SKM-1 (cell line): ENCODE measurements at regions not wholly inside any gene's neighbourhood (a gene's known extent, or its start where the extent isn't known, plus 50 kb on each side); places are given as distances from the start of the nearest gene placed in this dataset.
"Not testable (repeated sequence)": the region's sequence is repeated elsewhere in the genome, so short reads cannot be mapped to it uniquely, and the experiment has no call there.

Experiments used
- DNase-seq: peaks from one replicate; lab custom pipeline; 2025; ENCODE audit not compliant: unreplicated experiment; lab: John Stamatoyannopoulos, UW

DNA sequence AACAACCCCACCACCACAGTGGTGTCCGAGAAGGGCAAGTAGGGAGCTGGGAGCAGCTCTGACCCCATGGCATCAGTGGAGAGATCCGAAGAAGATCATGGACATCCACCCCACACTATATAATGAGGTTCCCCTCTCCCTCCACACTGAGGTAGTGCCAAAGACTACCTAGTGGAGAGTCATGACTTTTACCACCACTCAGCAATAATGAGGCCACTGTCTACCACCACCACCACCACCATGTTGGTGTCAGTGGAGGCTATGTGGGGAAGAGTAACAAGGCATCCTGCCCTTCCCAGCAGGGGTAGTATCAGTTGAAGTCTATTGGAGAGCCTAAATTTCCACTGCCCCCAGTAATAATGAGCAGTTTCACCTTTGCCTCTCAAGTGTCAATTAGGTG is 321.7 kb upstream of the ZC3H15 start:
- no peak for DNase-seq

DNA sequence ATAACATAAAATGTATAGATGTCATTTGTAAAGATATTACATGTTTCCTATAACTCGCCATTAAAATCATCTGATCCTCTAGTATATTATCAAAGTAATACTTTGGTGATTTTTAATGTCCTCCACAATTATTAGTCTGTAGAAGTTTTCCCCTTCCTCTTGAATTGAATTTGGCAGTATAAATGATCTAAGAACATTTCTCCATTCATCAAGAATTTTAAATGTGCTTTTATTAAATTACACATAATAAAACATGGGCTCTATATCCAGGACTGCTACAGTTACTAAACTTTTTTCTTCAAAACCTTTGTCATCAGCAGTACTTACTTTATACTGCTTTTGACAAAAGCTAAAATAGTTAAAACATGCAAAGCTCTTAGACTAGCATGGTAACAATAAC is 315.4 kb upstream of the ZC3H15 start:
- DNase-seq: no peak

DNA sequence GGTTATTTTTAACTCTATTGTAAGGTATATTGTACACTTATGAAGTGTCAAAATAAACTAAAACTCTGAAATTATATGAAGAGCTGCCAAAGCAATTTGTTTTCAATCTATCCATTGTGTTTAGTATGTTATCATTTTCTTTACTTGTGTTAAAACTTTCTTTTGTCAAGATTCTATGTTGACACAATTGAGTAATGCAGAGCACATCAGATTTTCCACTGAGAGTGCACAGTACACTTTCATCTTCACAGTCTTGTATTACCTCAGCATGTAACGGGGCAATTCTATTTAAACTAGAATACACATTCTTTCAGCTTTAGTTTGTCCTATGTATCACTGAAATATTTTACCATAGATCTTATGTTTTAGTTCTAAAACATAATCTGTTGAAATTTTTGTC is 304.4 kb upstream of the ZC3H15 start:
- no peak for DNase-seq

- DNase-seq: not testable (repeated sequence)
Measured at GRCh38 chr2:186182366-186182765, 303.7 kb upstream of the ZC3H15 start.

DNA sequence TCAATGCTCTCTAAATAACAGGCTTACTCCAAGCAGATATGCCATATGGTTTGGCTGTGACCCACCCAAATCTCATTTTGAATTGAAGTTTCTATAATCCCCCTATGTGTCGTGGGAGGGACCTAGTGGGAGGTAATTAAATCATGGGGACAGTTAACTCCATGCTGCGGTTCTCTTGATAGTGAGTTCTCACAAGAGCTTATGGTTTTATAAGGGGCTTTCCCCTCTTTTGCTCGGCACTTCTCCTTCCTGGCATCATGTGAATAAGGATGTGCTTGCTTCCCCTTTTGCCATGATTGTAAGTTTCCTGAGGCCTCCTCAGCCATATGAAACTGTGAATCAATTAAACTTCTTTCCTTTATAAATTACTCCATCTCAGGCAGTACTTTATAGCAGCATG is 302.7 kb upstream of the ZC3H15 start:
- no peak for DNase-seq

- DNase-seq: no peak
Measured at GRCh38 chr2:186187854-186188253, 298.2 kb upstream of the ZC3H15 start.

DNA sequence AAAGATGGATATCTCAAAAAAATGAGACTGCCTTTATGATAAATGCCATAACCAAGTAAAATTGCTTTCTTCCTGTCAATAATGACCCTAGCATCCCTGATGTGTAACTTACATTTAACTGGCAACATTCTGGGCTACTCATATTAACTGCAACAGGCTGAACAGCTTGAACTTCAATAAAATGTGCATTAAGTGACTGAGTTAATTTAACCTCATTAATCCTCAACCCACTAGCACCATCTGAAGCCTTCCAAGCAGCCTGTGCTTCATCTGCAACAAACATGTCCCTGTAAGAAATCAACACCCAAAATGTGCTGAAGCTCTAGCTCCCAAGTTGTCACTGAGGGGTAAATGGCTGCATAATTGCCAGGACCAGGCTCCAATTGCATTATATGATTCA is 296.2 kb upstream of the ZC3H15 start:
- no peak for DNase-seq

DNA sequence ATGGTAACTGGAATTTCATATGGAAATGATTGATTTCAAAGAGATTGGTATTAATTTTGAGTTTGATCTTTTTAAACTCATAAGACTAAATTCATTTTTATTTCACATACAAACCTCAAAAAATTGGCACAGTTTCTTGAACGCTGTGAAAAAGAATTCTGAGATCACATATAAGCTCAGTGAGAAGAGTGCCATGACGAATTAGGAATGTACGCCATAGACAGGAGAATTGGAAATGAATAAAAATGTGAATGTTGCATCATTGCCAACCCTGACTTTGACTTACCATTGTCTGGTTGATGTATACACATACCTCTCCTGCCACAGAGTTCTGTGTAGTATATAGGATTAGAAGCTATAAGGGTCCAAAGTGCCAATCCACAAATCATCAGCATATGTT is 290.4 kb upstream of the ZC3H15 start:
- no peak for DNase-seq

DNA sequence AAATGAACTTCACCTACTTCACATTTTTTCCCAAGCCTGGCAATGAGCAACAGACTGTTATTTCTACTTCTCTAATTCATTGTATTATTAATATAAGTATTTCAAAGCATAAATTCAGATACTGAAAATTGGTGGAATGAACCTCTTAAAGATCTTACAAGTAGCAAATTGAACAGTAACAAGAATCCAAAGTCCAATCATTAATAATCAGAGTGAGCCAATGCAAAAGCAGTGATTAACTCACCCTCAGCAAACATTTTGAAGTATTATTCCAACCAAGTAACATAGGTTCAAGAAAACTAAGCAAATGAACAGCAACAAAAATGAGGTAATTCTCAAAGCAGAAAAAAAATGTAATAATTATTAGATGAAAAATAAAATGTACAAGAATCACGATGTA is 288.1 kb upstream of the ZC3H15 start:
- no peak for DNase-seq

GRCh38 chr2:186199029-186199428 is 287.0 kb upstream of the ZC3H15 start:
- DNase-seq: no peak

DNA sequence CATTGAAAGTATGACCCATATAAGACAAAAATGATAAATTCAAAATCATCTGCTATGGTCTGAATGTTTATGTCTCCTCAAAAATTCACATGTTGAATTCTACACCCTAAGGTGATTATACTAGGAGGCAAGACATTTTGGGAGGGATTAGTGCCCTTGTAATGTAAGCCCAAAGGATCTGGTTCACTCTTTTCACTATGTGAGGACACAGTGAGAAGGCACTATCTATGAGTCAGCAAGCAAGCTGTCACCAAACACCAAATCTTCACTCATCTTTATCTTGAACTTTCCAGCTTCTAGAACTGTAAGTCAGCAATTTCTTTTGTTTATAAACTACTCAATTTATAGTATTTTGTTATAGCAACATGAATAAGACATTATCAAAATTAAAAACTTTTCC is 284.7 kb upstream of the ZC3H15 start:
- DNase-seq: no peak

GRCh38 chr2:186205254-186205911 is 280.7 kb upstream of the ZC3H15 start:
- no peak for DNase-seq

- DNase-seq: no peak
Measured at GRCh38 chr2:186209532-186209931, 276.5 kb upstream of the ZC3H15 start.

GRCh38 chr2:186220409-186220808 is 265.7 kb upstream of the ZC3H15 start:
- no peak for DNase-seq

GRCh38 chr2:186229265-186229664 is 256.8 kb upstream of the ZC3H15 start:
- no peak for DNase-seq

GRCh38 chr2:186241874-186242273 is 244.2 kb upstream of the ZC3H15 start:
- no peak for DNase-seq

DNA sequence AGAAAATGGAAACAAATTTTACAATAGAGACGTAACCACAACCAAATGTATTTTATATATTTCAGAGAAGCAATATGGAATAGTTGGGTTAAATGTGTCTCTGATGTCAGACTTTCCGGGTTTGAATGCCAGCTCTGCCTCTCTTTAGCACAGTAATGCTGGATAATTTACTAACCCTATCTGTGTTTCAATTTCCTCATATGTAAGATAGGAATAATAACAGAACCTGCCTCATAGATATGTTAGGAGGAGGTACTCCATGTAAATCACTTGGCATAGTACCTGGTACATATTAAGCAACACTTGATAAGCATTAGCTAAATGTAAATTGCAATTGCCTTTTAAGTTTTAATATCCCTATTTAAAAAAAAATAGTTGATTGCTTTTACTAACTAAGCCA is 231.3 kb upstream of the ZC3H15 start:
- no peak for DNase-seq

DNA sequence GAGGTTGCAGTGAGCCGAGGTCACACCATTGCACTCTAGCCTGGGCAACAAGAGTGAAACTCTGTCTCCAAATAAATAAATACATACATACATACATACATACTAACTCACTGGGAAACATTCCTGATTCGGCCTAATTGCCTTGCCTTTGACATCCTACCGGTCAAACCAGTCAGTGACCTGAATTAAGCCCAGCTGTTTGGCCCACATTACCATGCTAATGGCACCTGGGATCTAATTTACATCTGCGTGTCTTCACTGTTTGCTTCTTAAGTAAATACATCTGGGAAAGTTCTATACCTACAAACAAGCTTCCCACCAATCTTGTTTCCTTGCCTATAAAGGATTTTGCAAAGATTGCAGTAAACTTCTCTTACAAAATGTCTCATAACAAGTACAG is 230.2 kb upstream of the ZC3H15 start:
- DNase-seq: no peak

- DNase-seq: peak; percentile 49
Measured at GRCh38 chr2:186256540-186256939, 229.5 kb upstream of the ZC3H15 start.

DNA sequence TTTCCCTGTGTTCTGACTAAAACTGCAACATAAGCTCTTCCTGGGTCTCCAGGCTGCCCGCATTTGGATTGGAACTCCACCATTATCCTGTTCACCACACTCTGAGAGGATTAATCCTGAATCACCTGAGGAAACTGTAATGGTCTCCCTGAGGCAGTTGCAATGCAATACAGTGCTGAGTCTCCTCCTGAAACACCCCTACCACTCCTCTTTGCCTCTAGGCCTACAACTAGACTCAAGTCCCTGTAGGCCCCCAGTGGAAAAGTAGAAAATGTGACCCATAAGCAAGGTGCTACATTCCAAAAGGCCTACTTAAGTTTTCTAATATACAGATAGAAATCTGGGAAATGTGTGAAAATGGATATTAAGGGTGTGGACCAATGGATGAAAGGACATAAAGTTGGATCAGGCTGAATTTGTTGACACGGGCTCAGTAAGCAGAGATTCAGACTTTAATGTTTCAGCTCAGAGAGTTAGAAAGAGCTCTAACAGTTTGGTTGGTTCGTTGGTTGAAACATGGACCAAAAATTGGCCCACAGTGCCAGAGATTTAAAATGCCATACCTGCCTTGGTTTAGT is 222.3 kb upstream of the ZC3H15 start:
- DNase-seq: no peak

- DNase-seq: no peak
Measured at GRCh38 chr2:186269536-186269935, 216.5 kb upstream of the ZC3H15 start.

- DNase-seq: no peak
Measured at GRCh38 chr2:186273953-186274352, 212.1 kb upstream of the ZC3H15 start.

DNA sequence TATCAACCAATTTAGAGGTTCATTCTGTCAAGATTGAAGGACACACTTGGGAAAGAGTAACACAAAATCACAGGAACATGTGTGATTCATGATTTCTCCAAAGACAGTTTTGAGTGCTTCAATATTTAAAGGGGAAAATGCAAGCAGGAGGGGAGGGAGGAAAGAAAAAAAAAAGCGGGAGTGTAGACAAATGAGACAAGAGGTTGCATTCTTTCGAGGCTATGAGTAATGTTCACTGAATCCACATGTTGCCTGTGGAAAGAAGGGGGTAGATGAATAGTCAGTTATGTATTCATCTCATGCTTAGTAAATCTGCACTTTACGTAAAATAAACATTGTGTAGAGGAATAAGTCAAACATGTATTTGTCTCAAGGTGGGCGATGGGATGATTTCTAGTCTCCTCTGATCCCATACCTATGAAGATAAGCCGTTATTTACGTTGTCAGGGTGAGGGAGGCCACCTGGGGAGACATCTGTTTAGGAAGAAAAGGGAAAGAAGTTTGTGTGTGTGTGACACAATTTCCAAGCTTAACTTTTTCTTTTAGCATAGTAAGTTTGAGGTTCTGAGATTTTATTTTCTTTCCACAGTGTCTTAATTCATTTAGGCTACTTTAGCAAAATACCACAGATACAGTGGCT is 211.0 kb upstream of the ZC3H15 start:
- no peak for DNase-seq
